ENCODE measurements at regions not wholly inside any gene's neighbourhood (a gene's known extent, or its start where the extent isn't known, plus 50 kb on each side); places are given as distances from the start of the nearest gene placed in this dataset.

GRCh38 chr9:23306731-23307130 lies 519.3 kb downstream of the ELAVL2 start:
- TF ChIP-seq CTCF (IDR thresholded peaks at IDR 0.05) = no peak
- TF ChIP-seq POLR2A (IDR thresholded peaks at IDR 0.05; ENCODE audit: low read depth) = no peak
- TF ChIP-seq POLR2AphosphoS5 (IDR thresholded peaks at IDR 0.05) = no peak

Measured in esophagus muscularis mucosa (tissue), 3 donors.